ENCODE measurements at regions not wholly inside any gene's neighbourhood (a gene's known extent, or its start where the extent isn't known, plus 50 kb on each side); places are given as distances from the start of the nearest gene placed in this dataset.
"Not testable (repeated sequence)": the region's sequence is repeated elsewhere in the genome, so short reads cannot be mapped to it uniquely, and the experiment has no call there.

- no peak for DNase-seq (ENCODE audit: low read depth)
Measured at GRCh38 chrX:63285375-63285774, 65.8 kb downstream of the SPIN4 start.

- DNase-seq (ENCODE audit: low read depth): no peak
Measured at GRCh38 chrX:63284659-63285058, 66.5 kb downstream of the SPIN4 start.

- no peak for DNase-seq (ENCODE audit: low read depth)
Measured at GRCh38 chrX:63283348-63283747, 67.8 kb downstream of the SPIN4 start.

GRCh38 chrX:63282828-63283227 lies 68.3 kb downstream of the SPIN4 start:
- DNase-seq (ENCODE audit: low read depth): no peak

GRCh38 chrX:63282077-63282476 lies 69.1 kb downstream of the SPIN4 start:
- no peak for DNase-seq (ENCODE audit: low read depth)

GRCh38 chrX:63281465-63281864 lies 69.7 kb downstream of the SPIN4 start:
- no peak for DNase-seq (ENCODE audit: low read depth)

GRCh38 chrX:63277394-63277793 lies 73.7 kb downstream of the SPIN4 start:
- DNase-seq (ENCODE audit: low read depth): not testable (repeated sequence)

GRCh38 chrX:63275127-63275526 lies 76.0 kb downstream of the SPIN4 start:
- peak; percentile 0 for DNase-seq (ENCODE audit: low read depth)

GRCh38 chrX:63270873-63271272 lies 80.3 kb downstream of the SPIN4 start:
- no peak for DNase-seq (ENCODE audit: low read depth)

GRCh38 chrX:63258144-63258543 lies 93.0 kb downstream of the SPIN4 start:
- DNase-seq (ENCODE audit: low read depth): no peak

- DNase-seq (ENCODE audit: low read depth): peak; percentile 49
Measured at GRCh38 chrX:63250253-63250868, 100.8 kb downstream of the SPIN4 start.

GRCh38 chrX:63242689-63243088 lies 108.4 kb downstream of the SPIN4 start:
- not testable (repeated sequence) for DNase-seq (ENCODE audit: low read depth)

- DNase-seq (ENCODE audit: low read depth): not testable (repeated sequence)
Measured at GRCh38 chrX:63235963-63236362, 115.2 kb downstream of the SPIN4 start.

- DNase-seq (ENCODE audit: low read depth): not testable (repeated sequence)
Measured at GRCh38 chrX:63233013-63233412, 118.1 kb downstream of the SPIN4 start.

GRCh38 chrX:63218202-63218601 lies 132.9 kb downstream of the SPIN4 start:
- not testable (repeated sequence) for DNase-seq (ENCODE audit: low read depth)

- DNase-seq (ENCODE audit: low read depth): not testable (repeated sequence)
Measured at GRCh38 chrX:63217549-63217948, 133.6 kb downstream of the SPIN4 start.

- not testable (repeated sequence) for DNase-seq (ENCODE audit: low read depth)
Measured at GRCh38 chrX:63209645-63210044, 141.5 kb downstream of the SPIN4 start.

GRCh38 chrX:63209128-63209527 lies 142.0 kb downstream of the SPIN4 start:
- not testable (repeated sequence) for DNase-seq (ENCODE audit: low read depth)

GRCh38 chrX:63204266-63205074 lies 146.7 kb downstream of the SPIN4 start:
- DNase-seq (ENCODE audit: low read depth): not testable (repeated sequence)

GRCh38 chrX:63201987-63202386 lies 149.1 kb downstream of the SPIN4 start:
- DNase-seq (ENCODE audit: low read depth): not testable (repeated sequence)

- not testable (repeated sequence) for DNase-seq (ENCODE audit: low read depth)
Measured at GRCh38 chrX:63198693-63199092, 152.4 kb downstream of the SPIN4 start.

GRCh38 chrX:63192366-63193041 lies 158.6 kb downstream of the SPIN4 start:
- DNase-seq (ENCODE audit: low read depth): not testable (repeated sequence)

GRCh38 chrX:63186137-63186536 lies 165.0 kb downstream of the SPIN4 start:
- DNase-seq (ENCODE audit: low read depth): no peak
